Immature natural killer cell (primary cell): ENCODE measurements at regions not wholly inside any gene's neighbourhood (a gene's known extent, or its start where the extent isn't known, plus 50 kb on each side); places are given as distances from the start of the nearest gene placed in this dataset.

Source experiments
- DNase-seq, 3 donors: peaks; one replicate each; pipeline ENCODE4 v3.0.0; 2022; ENCODE audit warnings: mixed read lengths in 1 of 3
- H3K27ac Mint-ChIP-seq, 6 donors: one replicate each; pipeline ENCODE4 v1.8.0; 2020; ENCODE audit warnings: mixed read lengths in 6 of 6, mild to moderate bottlenecking in 5 of 6, inconsistent platforms in 4 of 6, moderate library complexity in 3 of 6
- H3K27me3 Mint-ChIP-seq, 3 donors: one replicate each; pipeline ENCODE4 v1.8.0; 2020 to 2021; ENCODE audit warnings: low read depth in 3 of 3, mild to moderate bottlenecking in 3 of 3, mixed read lengths in 3 of 3, moderate library complexity in 3 of 3, inconsistent platforms in 1 of 3
- H3K36me3 Mint-ChIP-seq, 3 donors: one replicate each; pipeline ENCODE4 v1.8.0; 2020; ENCODE audit warnings: mixed read lengths in 3 of 3, inconsistent platforms in 2 of 3, mild to moderate bottlenecking in 2 of 3
- H3K4me1 Mint-ChIP-seq, 2 donors: one replicate each; pipeline ENCODE4 v1.8.0; 2020; ENCODE audit warnings: inconsistent platforms in 2 of 2, mild to moderate bottlenecking in 2 of 2, mixed read lengths in 2 of 2, moderate library complexity in 1 of 2
- H3K4me3 Mint-ChIP-seq, 5 donors: one replicate each; pipeline ENCODE4 v1.8.0; 2020; ENCODE audit warnings: mild to moderate bottlenecking in 5 of 5, mixed read lengths in 5 of 5, inconsistent platforms in 3 of 5, moderate library complexity in 3 of 5
- H3K9me3 Mint-ChIP-seq, 6 donors: one replicate each; pipeline ENCODE4 v1.8.0; 2020; ENCODE audit warnings: mild to moderate bottlenecking in 6 of 6, mixed read lengths in 6 of 6, inconsistent platforms in 4 of 6, moderate library complexity in 3 of 6

GRCh38 chr1:219460081-219460895 is 152.6 kb downstream of the ZC3H11B start:
- Mint-ChIP-seq H3K36me3 (no peaks in the 10 kb centered on the region), H3K27me3 (peaks cover 0 to 2% (median 0%) of the 10 kb centered on the region in 3 donors), H3K4me3 (no peak overlapping the region), H3K9me3 (peaks cover 0 to 7% (median under 1%) of the 10 kb centered on the region in 6 donors), H3K27ac (no peak overlapping the region), H3K4me1 (no peaks in the 10 kb centered on the region)
- no peak for DNase-seq

GRCh38 chr1:219459351-219460080 is 153.4 kb downstream of the ZC3H11B start:
- Mint-ChIP-seq H3K4me1 (no peaks in the 10 kb centered on the region), H3K4me3 (no peak overlapping the region), H3K27me3 (peaks cover 0 to 2% (median 0%) of the 10 kb centered on the region in 3 donors), H3K36me3 (no peaks in the 10 kb centered on the region), H3K27ac (no peak overlapping the region), H3K9me3 (peaks cover 0 to 7% (median under 1%) of the 10 kb centered on the region in 6 donors)
- no peak for DNase-seq

- H3K4me1 Mint-ChIP-seq: no peaks in the 10 kb centered on the region
- no peak overlapping the region for H3K4me3 Mint-ChIP-seq
- peaks cover 0 to 2% (median 2%) of the 10 kb centered on the region in 3 donors for H3K27me3 Mint-ChIP-seq
- no peaks in the 10 kb centered on the region for H3K36me3 Mint-ChIP-seq
- H3K27ac Mint-ChIP-seq: no peak overlapping the region
- no peak for DNase-seq
- peaks cover 0 to 3% (median under 1%) of the 10 kb centered on the region in 6 donors for H3K9me3 Mint-ChIP-seq
Measured at GRCh38 chr1:219446288-219446687, 166.6 kb downstream of the ZC3H11B start.

- no peaks in the 10 kb centered on the region for H3K36me3 Mint-ChIP-seq
Measured at GRCh38 chr1:219445864-219446263, 167.0 kb downstream of the ZC3H11B start.

GRCh38 chr1:219444474-219444873 is 168.4 kb downstream of the ZC3H11B start:
- H3K9me3 Mint-ChIP-seq: peaks cover 0 to 5% (median 0%) of the 10 kb centered on the region in 6 donors
- H3K27ac Mint-ChIP-seq: no peak overlapping the region
- peaks cover 0 to 2% (median 0%) of the 10 kb centered on the region in 3 donors for H3K27me3 Mint-ChIP-seq
- H3K4me3 Mint-ChIP-seq: no peak overlapping the region
- no peak for DNase-seq
- H3K4me1 Mint-ChIP-seq: no peaks in the 10 kb centered on the region
- no peaks in the 10 kb centered on the region for H3K36me3 Mint-ChIP-seq

More at GRCh38 chr1:219445864-219446263, 167.0 kb downstream of the ZC3H11B start:
- Mint-ChIP-seq H3K4me1 (no peaks in the 10 kb centered on the region), H3K9me3 (peaks cover 0 to 3% (median under 1%) of the 10 kb centered on the region in 6 donors), H3K27ac (no peak overlapping the region), H3K27me3 (peaks cover 0 to 2% (median 2%) of the 10 kb centered on the region in 3 donors), H3K4me3 (no peak overlapping the region)
- DNase-seq: no peak

- no peak for DNase-seq
- peaks cover 0 to 7% (median under 1%) of the 10 kb centered on the region in 6 donors for H3K9me3 Mint-ChIP-seq
- no peak overlapping the region for H3K27ac Mint-ChIP-seq
- peaks cover 0 to 2% (median 0%) of the 10 kb centered on the region in 3 donors for H3K27me3 Mint-ChIP-seq
- H3K4me1 Mint-ChIP-seq: no peaks in the 10 kb centered on the region
- no peak overlapping the region for H3K4me3 Mint-ChIP-seq
- no peaks in the 10 kb centered on the region for H3K36me3 Mint-ChIP-seq
Measured at GRCh38 chr1:219443763-219444162, 169.1 kb downstream of the ZC3H11B start.

GRCh38 chr1:219442611-219443061 is 170.3 kb downstream of the ZC3H11B start:
- H3K4me1 Mint-ChIP-seq: no peaks in the 10 kb centered on the region
- H3K9me3 Mint-ChIP-seq: peaks cover 0 to 7% (median under 1%) of the 10 kb centered on the region in 6 donors
- no peaks in the 10 kb centered on the region for H3K36me3 Mint-ChIP-seq
- no peak for DNase-seq
- H3K27me3 Mint-ChIP-seq: peaks cover 0 to 2% (median 2%) of the 10 kb centered on the region in 3 donors
- no peak overlapping the region for H3K4me3 Mint-ChIP-seq
- H3K27ac Mint-ChIP-seq: no peak overlapping the region

- Mint-ChIP-seq H3K27me3 (peaks cover 0 to 2% (median 2%) of the 10 kb centered on the region in 3 donors), H3K4me3 (no peak overlapping the region), H3K36me3 (no peaks in the 10 kb centered on the region), H3K9me3 (peaks cover 0 to 5% (median under 1%) of the 10 kb centered on the region in 6 donors), H3K27ac (no peak overlapping the region), H3K4me1 (no peaks in the 10 kb centered on the region)
- no peak for DNase-seq
Measured at GRCh38 chr1:219441884-219442283, 171.0 kb downstream of the ZC3H11B start.

- Mint-ChIP-seq H3K4me3 (no peak overlapping the region), H3K4me1 (no peaks in the 10 kb centered on the region)
Measured at GRCh38 chr1:219439376-219439775, 173.5 kb downstream of the ZC3H11B start.

GRCh38 chr1:219438386-219438785 is 174.5 kb downstream of the ZC3H11B start:
- Mint-ChIP-seq H3K4me1 (no peaks in the 10 kb centered on the region), H3K27ac (no peak overlapping the region), H3K4me3 (no peak overlapping the region), H3K9me3 (peaks cover 0 to 5% (median under 1%) of the 10 kb centered on the region in 6 donors), H3K27me3 (peaks cover 0 to 2% (median 2%) of the 10 kb centered on the region in 3 donors), H3K36me3 (no peaks in the 10 kb centered on the region)
- no peak for DNase-seq

More at GRCh38 chr1:219439376-219439775, 173.5 kb downstream of the ZC3H11B start:
- Mint-ChIP-seq H3K9me3 (peaks cover 0 to 5% (median under 1%) of the 10 kb centered on the region in 6 donors), H3K27ac (no peak overlapping the region), H3K27me3 (peaks cover 0 to 2% (median 2%) of the 10 kb centered on the region in 3 donors), H3K36me3 (no peaks in the 10 kb centered on the region)
- no peak for DNase-seq

- Mint-ChIP-seq H3K9me3 (peaks cover 0 to 9% (median under 1%) of the 10 kb centered on the region in 6 donors), H3K4me3 (no peak overlapping the region), H3K27me3 (peaks cover 0 to 2% (median 0%) of the 10 kb centered on the region in 3 donors), H3K4me1 (no peaks in the 10 kb centered on the region), H3K27ac (no peak overlapping the region), H3K36me3 (no peaks in the 10 kb centered on the region)
- DNase-seq: no peak
Measured at GRCh38 chr1:219434923-219435297, 178.0 kb downstream of the ZC3H11B start.

- DNase-seq: no peak
- peaks cover 0 to 2% (median 0%) of the 10 kb centered on the region in 3 donors for H3K27me3 Mint-ChIP-seq
- H3K27ac Mint-ChIP-seq: no peak overlapping the region
- H3K4me3 Mint-ChIP-seq: no peak overlapping the region
- H3K36me3 Mint-ChIP-seq: no peaks in the 10 kb centered on the region
- H3K9me3 Mint-ChIP-seq: peaks cover 0 to 9% (median under 1%) of the 10 kb centered on the region in 6 donors
- H3K4me1 Mint-ChIP-seq: no peaks in the 10 kb centered on the region
Measured at GRCh38 chr1:219434285-219434922, 178.5 kb downstream of the ZC3H11B start.

GRCh38 chr1:219433496-219434131 is 179.3 kb downstream of the ZC3H11B start:
- H3K27me3 Mint-ChIP-seq: peaks cover 0 to 2% (median 0%) of the 10 kb centered on the region in 3 donors
- no peak for DNase-seq

More at GRCh38 chr1:219433496-219434131, 179.3 kb downstream of the ZC3H11B start:
- no peak overlapping the region for H3K4me3 Mint-ChIP-seq
- no peaks in the 10 kb centered on the region for H3K36me3 Mint-ChIP-seq
- H3K9me3 Mint-ChIP-seq: peaks cover 0 to 7% (median 0%) of the 10 kb centered on the region in 6 donors
- no peak overlapping the region for H3K27ac Mint-ChIP-seq
- no peaks in the 10 kb centered on the region for H3K4me1 Mint-ChIP-seq
